Sigmoid colon (tissue), 4 donors: ENCODE measurements at regions not wholly inside any gene's neighbourhood (a gene's known extent, or its start where the extent isn't known, plus 50 kb on each side); places are given as distances from the start of the nearest gene placed in this dataset.

ENCODE experiments used
- CTCF ChIP-seq, 4 experiments: fragments of 450-650 bp in 3 of 4; fragments of 200-600 bp in 1 of 4; IDR thresholded peaks; one replicate each; pipeline ENCODE4 v1.5.1; 2016 to 2019; ENCODE audit warnings: antibody characterized with exemption in 4 of 4, mild to moderate bottlenecking in 3 of 4, moderate library complexity in 2 of 4
- EP300 ChIP-seq, 4 donors: sonication (generic); formaldehyde crosslinking; IDR thresholded peaks; one replicate each; pipeline ENCODE4 v1.6.1; 2017; ENCODE audit warnings: antibody characterized with exemption in 4 of 4
- POLR2A ChIP-seq, 2 donors: fragments of 450-650 bp; IDR thresholded peaks; one replicate each; pipeline ENCODE4 v1.6.1; 2016; ENCODE audit warnings: antibody characterized with exemption in 2 of 2, mild to moderate bottlenecking in 2 of 2, moderate library complexity in 2 of 2
- POLR2AphosphoS5 ChIP-seq, 4 donors: sonication (generic); formaldehyde crosslinking; IDR thresholded peaks; one replicate each; pipeline ENCODE4 v1.6.1; 2017; ENCODE audit warnings: antibody characterized with exemption in 4 of 4

- TF ChIP-seq EP300 (IDR thresholded peaks at IDR 0.05) (no peak), POLR2A (IDR thresholded peaks at IDR 0.05) (no peak), CTCF (IDR thresholded peaks at IDR 0.05) (no peak), POLR2AphosphoS5 (IDR thresholded peaks at IDR 0.05) (no peak)
Observed at GRCh38 chr15:70265466-70265978, 167.8 kb upstream of the TLE3 start.
